Panc1 (cell line): ENCODE measurements at regions not wholly inside any gene's neighbourhood (a gene's known extent, or its start where the extent isn't known, plus 50 kb on each side); places are given as distances from the start of the nearest gene placed in this dataset.
A peak's percentile ranks its signal among the peaks of the same experiment; 100 is the strongest.

Source experiments
- ATAC-seq: fragments of 200-7000 bp; cut with Tn5 transposase; 2 replicates; pipeline ENCODE4 v1.9.1; 2020; ENCODE audit warnings: mild to moderate bottlenecking, moderate library complexity
- BruUV-seq: library from RNA; stranded (reverse); fragments of 400-500 nt; replicated peaks from 2 replicates; lab custom pipeline; 2021; lab: Mats Ljungman, UMichigan
- CTCF ChIA-PET: fragments of 300-600 bp; sonication (Branson Sonifier 250); formaldehyde crosslinking; loops from one replicate; lab custom pipeline; 2022; ENCODE audit warnings: antibody characterized with exemption; lab: Charles Lee
- POLR2A ChIA-PET: fragments of 300-600 bp; sonication (Branson Sonifier 250); formaldehyde crosslinking; loops from one replicate; lab custom pipeline; 2022; ENCODE audit warnings: antibody characterized with exemption; lab: Charles Lee
- DNase-seq: peaks from one replicate; pipeline ENCODE4 v3.0.0-alpha.2; 2010; ENCODE audit warnings: low read depth, low spot score
- H3K27ac ChIP-seq: 2 replicates; pipeline ENCODE4 v1.5.1; 2011; ENCODE audit warnings: mild to moderate bottlenecking, low read length, inconsistent platforms
- H3K27me3 ChIP-seq: fragments of 200-500 bp; sonication (Bioruptor generic); 2 replicates; pipeline ENCODE4 v1.6.0; 2014; ENCODE audit warnings: low read length, inconsistent platforms; ENCODE audit not compliant: control insufficient read depth, insufficient read depth
- H3K36me3 ChIP-seq: fragments of 200-500 bp; sonication (Bioruptor generic); 2 replicates; pipeline ENCODE4 v1.5.1; 2014; ENCODE audit warnings: inconsistent platforms, mild to moderate bottlenecking, low read length, moderate library complexity; ENCODE audit not compliant: control insufficient read depth, insufficient read depth
- H3K4me1 ChIP-seq: 2 replicates; pipeline ENCODE4 v1.5.1; 2011; ENCODE audit warnings: inconsistent platforms, mild to moderate bottlenecking, low read length, moderate library complexity; ENCODE audit not compliant: control insufficient read depth, insufficient read depth
- H3K4me3 ChIP-seq, 2 experiments: 2 replicates each; pipeline ENCODE4 v1.5.1; 2011 to 2012; ENCODE audit warnings: low read depth in 2 of 2, low read length in 2 of 2, mild to moderate bottlenecking in 2 of 2, inconsistent platforms in 1 of 2, moderate library complexity in 1 of 2
- H3K9me3 ChIP-seq: fragments of 200-500 bp; sonication (Bioruptor generic); 2 replicates; pipeline ENCODE4 v1.5.1; 2014; ENCODE audit warnings: low read depth, mild to moderate bottlenecking, inconsistent platforms, low read length, moderate library complexity; ENCODE audit not compliant: control insufficient read depth, insufficient read depth
- POLR2AphosphoS5 ChIP-seq: IDR thresholded peaks from 2 replicates; pipeline ENCODE4 v1.6.1; 2012; ENCODE audit warnings: mild to moderate bottlenecking, low read depth, low read length, moderate library complexity
- SIN3A ChIP-seq: IDR thresholded peaks from 2 replicates; pipeline ENCODE4 v1.6.1; 2012; ENCODE audit warnings: low read depth, mild to moderate bottlenecking, low read length, moderate library complexity, borderline replicate concordance; ENCODE audit not compliant: insufficient read depth
- TCF7L2 ChIP-seq: IDR thresholded peaks from 2 replicates; pipeline ENCODE4 v1.6.1; 2011; ENCODE audit warnings: mild to moderate bottlenecking, low read depth, low read length, inconsistent platforms
- in situ Hi-C: cut with HindIII; loops from 2 replicates; pipeline ENCODE4 v1.10.0; 2016; ENCODE audit warnings: low sequenced_read_pairs, low pct_unique_long_range_greater_than_20kb
- intact Hi-C: fragments of 100-400 bp; cut with micrococcal nuclease; formaldehyde crosslinking; loops from one replicate; pipeline ENCODE4 v1.10.0; 2022; ENCODE audit not compliant: unreplicated experiment
- TF ChIP-seq, protein P1 (sequence below): fragments of 450-650 bp; IDR thresholded peaks from 2 replicates; pipeline ENCODE4 v1.5.1; 2017; ENCODE audit warnings: mild to moderate bottlenecking
- TF ChIP-seq, protein P2 (sequence below), 2 experiments: IDR thresholded peaks; 2 replicates each; pipeline ENCODE4 v1.6.1; 2011 to 2012; ENCODE audit warnings: low read depth in 2 of 2, control low read depth in 1 of 2, low read length in 1 of 2, mild to moderate bottlenecking in 1 of 2, moderate library complexity in 1 of 2; ENCODE audit not compliant: insufficient read depth in 1 of 2

DNA sequence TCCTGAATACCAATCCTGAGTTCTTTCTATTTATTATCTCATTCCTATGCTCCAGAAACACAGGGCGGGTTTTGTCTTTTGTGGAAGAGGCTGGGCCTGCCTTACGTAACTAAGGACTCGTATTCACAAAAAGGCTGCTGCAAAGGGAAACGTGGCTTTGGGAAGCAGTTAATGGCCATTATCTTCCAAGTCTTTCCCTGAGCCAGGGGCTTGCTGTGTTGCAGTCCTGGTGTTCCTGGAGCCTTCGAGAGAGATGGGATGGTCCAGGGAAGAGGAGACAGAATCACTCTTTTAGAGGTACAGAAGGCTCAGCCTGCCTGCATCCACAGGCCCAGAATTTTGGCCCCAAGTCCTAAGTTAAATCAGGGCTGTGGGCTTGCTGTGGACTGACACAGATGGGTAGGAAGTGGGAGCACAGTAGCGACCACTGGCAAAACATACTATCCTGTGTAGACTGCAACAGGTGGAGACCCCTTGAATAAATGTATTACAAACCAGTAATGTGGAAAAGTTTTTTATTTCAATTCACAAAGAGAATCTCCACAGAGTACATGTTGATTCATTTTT lies 139.4 kb upstream of the ST6GAL2 start:
- DNase-seq (no peak), ATAC-seq (no peak)
- no TSS peak for BruUV-seq
- intact Hi-C loops (no loop called here), in situ Hi-C loops (no loop called here)
- TF ChIP-seq, protein P1, sequence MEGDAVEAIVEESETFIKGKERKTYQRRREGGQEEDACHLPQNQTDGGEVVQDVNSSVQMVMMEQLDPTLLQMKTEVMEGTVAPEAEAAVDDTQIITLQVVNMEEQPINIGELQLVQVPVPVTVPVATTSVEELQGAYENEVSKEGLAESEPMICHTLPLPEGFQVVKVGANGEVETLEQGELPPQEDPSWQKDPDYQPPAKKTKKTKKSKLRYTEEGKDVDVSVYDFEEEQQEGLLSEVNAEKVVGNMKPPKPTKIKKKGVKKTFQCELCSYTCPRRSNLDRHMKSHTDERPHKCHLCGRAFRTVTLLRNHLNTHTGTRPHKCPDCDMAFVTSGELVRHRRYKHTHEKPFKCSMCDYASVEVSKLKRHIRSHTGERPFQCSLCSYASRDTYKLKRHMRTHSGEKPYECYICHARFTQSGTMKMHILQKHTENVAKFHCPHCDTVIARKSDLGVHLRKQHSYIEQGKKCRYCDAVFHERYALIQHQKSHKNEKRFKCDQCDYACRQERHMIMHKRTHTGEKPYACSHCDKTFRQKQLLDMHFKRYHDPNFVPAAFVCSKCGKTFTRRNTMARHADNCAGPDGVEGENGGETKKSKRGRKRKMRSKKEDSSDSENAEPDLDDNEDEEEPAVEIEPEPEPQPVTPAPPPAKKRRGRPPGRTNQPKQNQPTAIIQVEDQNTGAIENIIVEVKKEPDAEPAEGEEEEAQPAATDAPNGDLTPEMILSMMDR = no peak
- TF ChIP-seq POLR2AphosphoS5 = no peak
- TF ChIP-seq, protein P2, sequence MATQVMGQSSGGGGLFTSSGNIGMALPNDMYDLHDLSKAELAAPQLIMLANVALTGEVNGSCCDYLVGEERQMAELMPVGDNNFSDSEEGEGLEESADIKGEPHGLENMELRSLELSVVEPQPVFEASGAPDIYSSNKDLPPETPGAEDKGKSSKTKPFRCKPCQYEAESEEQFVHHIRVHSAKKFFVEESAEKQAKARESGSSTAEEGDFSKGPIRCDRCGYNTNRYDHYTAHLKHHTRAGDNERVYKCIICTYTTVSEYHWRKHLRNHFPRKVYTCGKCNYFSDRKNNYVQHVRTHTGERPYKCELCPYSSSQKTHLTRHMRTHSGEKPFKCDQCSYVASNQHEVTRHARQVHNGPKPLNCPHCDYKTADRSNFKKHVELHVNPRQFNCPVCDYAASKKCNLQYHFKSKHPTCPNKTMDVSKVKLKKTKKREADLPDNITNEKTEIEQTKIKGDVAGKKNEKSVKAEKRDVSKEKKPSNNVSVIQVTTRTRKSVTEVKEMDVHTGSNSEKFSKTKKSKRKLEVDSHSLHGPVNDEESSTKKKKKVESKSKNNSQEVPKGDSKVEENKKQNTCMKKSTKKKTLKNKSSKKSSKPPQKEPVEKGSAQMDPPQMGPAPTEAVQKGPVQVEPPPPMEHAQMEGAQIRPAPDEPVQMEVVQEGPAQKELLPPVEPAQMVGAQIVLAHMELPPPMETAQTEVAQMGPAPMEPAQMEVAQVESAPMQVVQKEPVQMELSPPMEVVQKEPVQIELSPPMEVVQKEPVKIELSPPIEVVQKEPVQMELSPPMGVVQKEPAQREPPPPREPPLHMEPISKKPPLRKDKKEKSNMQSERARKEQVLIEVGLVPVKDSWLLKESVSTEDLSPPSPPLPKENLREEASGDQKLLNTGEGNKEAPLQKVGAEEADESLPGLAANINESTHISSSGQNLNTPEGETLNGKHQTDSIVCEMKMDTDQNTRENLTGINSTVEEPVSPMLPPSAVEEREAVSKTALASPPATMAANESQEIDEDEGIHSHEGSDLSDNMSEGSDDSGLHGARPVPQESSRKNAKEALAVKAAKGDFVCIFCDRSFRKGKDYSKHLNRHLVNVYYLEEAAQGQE (IDR thresholded peaks at IDR 0.05; ENCODE audit: insufficient read depth in 1 of 2, low read depth in 2 of 2, low read length in 1 of 2) = no peak
- no peak for TF ChIP-seq SIN3A
- TF ChIP-seq TCF7L2 = no peak
- Histone ChIP-seq H3K36me3 (no peaks in the 10 kb centered on the region), H3K4me3 (no peak overlapping the region), H3K9me3 (no peaks in the 10 kb centered on the region), H3K27me3 (no peaks in the 10 kb centered on the region), H3K27ac (no peak overlapping the region), H3K4me1 (no peaks in the 10 kb centered on the region)
- POLR2A ChIA-PET = no interaction called here
- CTCF ChIA-PET = no interaction called here

DNA sequence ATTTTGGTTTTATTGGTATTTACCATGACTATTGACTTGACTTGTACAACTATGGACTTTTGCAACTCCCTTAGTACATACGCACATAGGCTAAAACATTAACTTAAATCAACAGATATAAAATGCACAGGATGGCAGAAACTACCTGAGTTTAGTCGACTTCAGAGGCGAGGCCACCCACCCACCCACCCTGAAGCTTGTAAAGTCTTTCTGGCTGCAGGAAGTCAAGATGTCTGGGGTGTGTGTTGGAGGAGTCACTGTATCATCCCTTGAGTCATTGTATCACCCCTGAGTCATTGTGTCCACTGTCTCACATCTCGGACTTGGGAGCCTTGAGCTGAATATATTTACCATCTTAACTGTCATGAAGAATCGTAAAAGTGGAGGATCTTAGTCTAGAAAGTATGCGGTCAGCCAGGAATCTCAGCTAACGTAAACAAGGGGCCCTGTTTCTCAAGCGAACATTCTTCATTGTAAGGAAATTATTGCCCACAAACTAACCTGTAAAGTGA lies 140.0 kb upstream of the ST6GAL2 start:
- Histone ChIP-seq H3K27me3 (no peaks in the 10 kb centered on the region), H3K4me3 (no peak overlapping the region), H3K4me1 (no peaks in the 10 kb centered on the region), H3K9me3 (no peaks in the 10 kb centered on the region), H3K27ac (no peak overlapping the region), H3K36me3 (no peaks in the 10 kb centered on the region)
- TF ChIP-seq SIN3A = no peak
- TF ChIP-seq, protein P1 = no peak
- no peak for TF ChIP-seq POLR2AphosphoS5
- TF ChIP-seq TCF7L2 = no peak
- TF ChIP-seq, protein P2 (IDR thresholded peaks at IDR 0.05; ENCODE audit: insufficient read depth in 1 of 2, low read depth in 2 of 2, low read length in 1 of 2) = no peak
- intact Hi-C loops = no loop called here
- ChIA-PET POLR2A (no interaction called here), CTCF (no interaction called here)
- in situ Hi-C loops = no loop called here
- ATAC-seq = no peak
- BruUV-seq = no TSS peak
- peak; percentile 88 for DNase-seq
